GM18951 (cell line): ENCODE measurements at regions not wholly inside any gene's neighbourhood (a gene's known extent, or its start where the extent isn't known, plus 50 kb on each side); places are given as distances from the start of the nearest gene placed in this dataset.

Source experiments
- POLR2A ChIP-seq: IDR thresholded peaks from 4 replicates; pipeline ENCODE4 v1.6.1; 2011; ENCODE audit warnings: mild to moderate bottlenecking; ENCODE audit not compliant: insufficient read length, insufficient read depth; ENCODE audit errors: extremely low read depth
- in situ Hi-C: fragments of 300-500 bp; cut with MboI; formaldehyde crosslinking; loops from one replicate; pipeline ENCODE4 v1.12.0; 2022; ENCODE audit warnings: low sequenced_read_pairs, mixed read lengths, inconsistent platforms; ENCODE audit not compliant: unreplicated experiment

DNA sequence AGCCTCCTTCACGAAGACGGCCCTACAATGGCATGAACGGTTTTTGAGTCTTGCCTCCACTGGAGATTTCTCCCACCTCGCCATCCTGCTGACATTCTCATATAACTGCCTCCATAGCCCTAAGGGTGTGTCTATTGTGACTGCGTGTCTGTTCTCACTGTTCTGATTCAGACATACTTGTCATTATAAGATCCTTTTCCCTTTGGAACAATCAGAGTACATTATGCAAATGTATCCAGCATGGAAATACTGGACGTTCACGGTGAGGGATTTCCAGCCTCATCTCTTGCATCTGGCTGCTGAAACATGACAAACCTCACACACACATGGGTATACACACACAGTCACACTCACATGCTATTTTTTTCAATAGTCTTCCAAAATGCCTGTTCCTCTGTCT is 402.1 kb downstream of the DIRAS2 start:
- in situ Hi-C loops, result loop anchor here (25.0 kb wide), 1 partner anchor 522 kb away; no protein-coding TSS in a partner anchor
- no peak for TF ChIP-seq POLR2A

DNA sequence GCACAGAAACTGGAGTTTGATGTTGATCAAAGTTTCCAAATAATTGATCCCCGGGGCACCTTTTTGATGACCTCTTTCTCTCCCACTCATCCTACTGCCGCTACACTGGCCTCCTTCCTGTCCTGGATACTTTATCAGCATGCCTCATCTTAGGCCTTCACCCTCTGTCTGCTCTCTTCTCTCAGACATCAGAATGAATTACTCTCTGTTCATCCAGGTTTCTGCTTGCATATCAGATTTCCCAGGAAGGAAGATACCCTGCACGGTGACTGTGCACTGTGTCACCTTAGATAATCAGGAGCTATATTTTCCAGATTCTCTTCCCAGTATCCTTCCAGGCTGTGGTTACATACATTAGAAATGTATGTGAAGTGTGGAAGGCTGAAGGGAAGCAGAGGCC is 397.0 kb downstream of the DIRAS2 start:
- no peak for TF ChIP-seq POLR2A
- in situ Hi-C loops, result loop anchor here (25.0 kb wide), 1 partner anchor 517 kb away; no protein-coding TSS in a partner anchor

DNA sequence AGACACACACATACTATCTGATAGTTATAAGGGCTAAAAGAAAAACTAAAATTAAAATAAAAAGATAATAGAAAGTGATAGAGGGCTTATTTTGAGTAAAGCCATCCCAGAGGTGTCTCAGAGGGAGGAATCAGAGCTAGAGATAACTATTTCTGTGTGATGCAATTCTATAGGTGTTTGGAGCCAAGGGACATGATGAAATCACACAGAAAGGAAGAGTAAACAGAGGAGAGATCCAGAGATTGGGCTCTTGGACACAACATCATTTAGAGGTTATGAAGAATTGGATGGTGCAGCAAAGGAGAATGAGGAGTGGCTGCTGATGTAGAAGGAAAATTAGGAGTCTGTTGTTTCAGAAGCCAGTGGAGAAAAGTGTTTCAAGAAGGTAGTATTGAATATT is 393.5 kb downstream of the DIRAS2 start:
- in situ Hi-C loops, result loop anchor here (25.0 kb wide), 1 partner anchor 513 kb away; no protein-coding TSS in a partner anchor
- TF ChIP-seq POLR2A, result no peak

DNA sequence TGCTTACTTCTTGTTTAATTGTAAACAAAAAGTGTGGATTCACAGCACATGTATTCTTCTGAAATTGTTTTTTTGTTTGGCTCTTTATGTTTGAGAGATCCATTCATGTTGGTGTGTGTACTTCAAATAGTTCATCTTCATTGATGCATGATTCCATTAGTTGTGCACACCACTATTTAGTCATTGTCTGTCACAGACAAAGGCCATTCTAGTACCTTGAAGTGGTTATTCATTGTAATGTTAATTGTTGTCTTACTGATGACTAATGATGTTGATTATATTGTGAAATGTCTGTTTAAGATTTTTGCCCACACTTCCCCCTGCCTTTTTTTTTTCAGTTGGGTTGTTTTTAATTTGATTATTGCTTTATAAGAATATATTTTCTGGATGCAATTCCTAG is 391.3 kb downstream of the DIRAS2 start:
- no peak for TF ChIP-seq POLR2A
- in situ Hi-C loops, result no loop called here

DNA sequence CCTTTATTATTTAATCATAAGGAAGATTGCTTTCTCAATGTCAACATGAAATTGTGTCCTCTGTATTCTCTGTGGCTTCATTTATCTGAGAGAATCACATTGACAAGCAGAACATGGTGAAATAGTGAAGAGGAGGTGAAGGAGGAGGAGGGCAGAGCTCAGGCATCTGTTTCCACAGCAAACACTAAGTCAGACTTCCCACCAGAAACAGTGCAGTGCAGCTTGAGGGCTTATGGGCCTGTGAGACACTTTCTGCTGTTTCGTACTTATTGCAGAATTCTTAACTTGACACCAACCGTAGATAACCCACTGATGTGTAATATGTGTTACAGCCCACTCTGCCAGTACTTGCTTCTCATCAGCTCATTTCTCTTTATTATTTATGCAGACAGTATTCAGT is 386.3 kb downstream of the DIRAS2 start:
- TF ChIP-seq POLR2A, result no peak
- in situ Hi-C loops, result no loop called here

DNA sequence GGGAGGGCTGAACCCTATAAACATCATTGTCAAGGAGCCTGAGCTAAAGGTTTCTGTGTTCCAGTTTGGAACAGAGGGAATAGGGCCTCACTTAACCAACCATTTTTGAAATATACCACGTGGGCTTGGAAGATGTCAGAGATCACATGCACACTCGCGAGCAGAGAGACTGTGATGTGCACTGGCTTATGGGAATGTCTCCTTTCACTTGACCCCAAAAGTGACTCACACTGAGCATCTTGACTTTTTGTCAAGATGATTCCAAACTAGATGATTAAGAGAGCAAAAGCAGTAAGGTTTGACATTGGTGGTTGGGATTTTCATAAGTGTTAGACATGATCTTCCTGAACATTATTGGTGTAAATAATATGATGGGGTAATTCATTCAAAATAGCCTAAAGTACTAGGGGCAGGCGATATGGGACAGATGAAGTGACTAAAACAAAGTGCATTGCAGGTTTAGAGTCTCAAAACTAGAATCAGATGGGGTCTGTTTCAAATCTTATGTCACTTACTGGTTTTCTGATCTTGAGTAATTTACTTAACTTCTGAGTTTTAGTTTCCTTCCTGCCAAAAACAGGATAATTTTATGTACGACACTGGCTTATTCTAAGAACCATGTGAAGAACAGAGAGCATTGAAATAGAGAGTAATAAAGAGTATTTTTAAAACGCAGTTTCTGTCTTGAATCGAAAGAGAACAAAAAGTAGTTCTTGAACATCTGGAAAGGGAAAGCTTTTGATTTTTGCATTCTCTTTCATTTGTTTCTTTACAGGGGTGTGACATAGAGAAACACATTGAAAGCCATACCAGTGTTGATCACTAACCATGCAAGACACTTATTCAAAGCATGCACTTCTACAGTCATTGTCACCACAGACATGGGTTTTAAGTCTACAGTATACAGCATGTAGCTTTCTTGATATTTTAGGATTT is 383.0 kb downstream of the DIRAS2 start:
- TF ChIP-seq POLR2A, result no peak
- in situ Hi-C loops, result no loop called here

DNA sequence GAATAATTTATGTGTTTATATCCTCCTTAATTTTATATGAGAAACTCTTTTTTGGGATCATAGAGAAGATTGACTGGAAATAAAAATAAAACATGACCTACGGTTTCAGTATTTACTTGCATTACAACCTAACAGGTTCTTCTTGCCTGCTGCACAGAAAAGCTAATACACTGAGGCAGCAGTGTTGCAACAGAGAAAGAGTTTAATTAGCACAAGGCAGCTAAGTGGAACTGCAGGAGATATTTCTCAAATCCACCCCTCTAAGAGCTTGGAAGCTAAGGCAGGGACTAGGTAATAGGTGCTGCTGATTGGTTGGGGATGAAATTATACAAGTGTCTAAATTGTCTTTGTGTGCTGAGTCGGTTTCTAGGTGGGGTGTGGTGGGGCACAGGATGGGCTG is 380.9 kb downstream of the DIRAS2 start:
- TF ChIP-seq POLR2A, result no peak
- in situ Hi-C loops, result no loop called here

DNA sequence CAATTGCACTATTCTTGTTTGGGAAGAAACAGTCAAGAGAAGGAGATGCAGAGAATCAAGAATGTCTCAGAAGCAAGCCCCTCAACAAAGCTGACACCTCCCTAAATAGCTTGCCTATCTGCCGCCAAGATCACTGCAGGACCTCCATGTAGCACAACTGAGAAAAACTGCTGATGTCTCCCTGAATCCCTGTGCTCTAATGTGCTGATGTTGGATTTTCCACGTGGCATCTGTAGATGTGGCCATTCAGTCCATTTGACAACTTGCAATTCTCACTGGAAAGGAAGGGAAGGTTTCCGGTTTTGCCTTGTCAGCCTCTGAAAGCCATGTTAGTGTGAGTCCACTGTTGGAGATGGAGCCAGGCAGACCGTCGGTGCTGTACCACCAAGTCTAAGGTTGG is 374.0 kb downstream of the DIRAS2 start:
- no peak for TF ChIP-seq POLR2A
- in situ Hi-C loops, result no loop called here

DNA sequence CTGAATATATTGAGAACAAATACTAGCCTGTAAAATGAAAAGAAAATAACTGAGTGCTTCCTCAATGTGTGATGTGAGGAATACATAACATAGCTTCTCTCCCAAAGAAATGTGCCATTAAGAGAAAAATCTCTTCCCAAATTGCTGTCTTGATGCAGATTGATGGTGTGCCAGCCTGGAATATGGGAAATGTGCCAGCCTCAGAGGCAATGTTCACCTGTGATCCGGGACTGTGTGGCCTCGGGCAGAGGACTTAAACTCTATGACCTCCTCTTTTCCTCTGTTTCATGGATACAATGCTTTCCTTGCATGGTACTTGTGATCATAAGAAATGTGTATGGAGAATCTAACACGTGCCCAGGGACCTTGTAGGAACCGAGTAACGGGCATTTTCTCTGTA is 370.9 kb downstream of the DIRAS2 start:
- TF ChIP-seq POLR2A, result no peak
- in situ Hi-C loops, result no loop called here

DNA sequence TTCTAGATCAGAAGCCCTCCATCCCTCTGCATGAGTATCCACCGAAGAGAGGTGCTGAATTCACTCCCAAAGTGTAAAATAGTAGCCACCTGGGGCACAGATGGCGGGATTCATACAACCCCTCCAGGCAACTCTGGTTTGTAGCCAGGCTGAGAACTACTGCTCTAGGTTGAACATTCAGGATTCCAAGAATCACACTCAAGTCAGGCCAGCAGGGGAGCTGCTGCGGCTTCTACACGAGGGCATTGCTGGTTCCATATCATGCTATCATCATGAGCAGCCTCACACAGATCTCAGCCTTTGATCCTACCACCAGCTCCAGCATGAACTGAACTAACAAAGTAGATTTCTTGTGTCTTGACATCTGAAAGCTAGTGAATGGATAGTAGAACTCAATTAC is 367.9 kb downstream of the DIRAS2 start:
- in situ Hi-C loops, result no loop called here
- no peak for TF ChIP-seq POLR2A

DNA sequence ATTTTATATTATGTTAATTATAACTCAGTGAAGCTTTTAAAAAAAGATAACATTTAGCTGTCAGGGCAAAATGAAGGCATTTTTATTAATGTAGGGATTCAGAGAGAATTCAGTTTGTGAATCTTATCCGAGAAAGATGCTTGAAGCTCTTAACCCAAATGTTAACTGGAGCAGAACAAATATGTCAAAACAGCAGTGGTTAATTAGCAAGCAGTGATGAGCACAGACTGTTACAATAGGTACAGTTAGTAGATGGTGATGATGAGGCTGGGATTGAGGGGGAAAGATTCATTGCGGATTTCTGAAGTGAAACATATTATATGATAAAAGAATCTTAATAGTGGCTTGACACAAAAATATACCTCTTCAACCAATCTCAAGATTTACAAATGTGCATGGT is 356.7 kb downstream of the DIRAS2 start:
- in situ Hi-C loops, result no loop called here
- no peak for TF ChIP-seq POLR2A

DNA sequence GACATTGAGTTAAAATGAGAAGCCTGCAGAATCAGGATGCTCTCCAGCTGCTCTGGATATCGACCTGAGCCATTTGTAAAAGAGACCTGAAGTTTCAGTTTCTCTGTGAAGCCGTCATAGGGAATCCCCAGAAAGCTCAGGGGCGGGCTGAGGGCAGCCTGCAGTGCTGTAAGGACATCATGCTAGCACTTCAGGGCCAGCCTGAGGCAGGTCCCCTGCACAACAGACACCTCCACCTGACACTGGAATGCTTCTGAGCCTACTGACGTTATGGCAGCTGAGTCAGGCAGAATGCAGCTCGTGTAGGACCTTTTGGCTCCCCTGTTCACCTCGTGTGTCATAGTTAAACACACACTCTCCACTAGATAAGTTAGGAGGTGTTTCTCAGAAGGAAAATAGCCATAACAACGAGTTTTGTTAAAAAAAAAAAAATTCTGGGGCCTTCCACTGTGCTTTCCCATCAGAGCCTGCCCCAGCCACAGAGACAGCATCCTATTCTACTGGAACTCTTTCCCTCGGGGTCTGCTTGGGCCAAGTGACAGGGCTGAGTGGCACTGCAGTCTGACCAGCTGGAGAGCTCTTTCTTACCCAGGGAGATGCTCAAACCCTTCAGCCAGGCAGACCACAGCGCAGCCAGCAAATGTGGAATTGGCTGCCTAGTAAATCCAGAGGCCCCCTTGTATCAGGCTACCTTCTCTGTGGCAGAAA is 354.9 kb downstream of the DIRAS2 start:
- TF ChIP-seq POLR2A, result peak; percentile 52
- in situ Hi-C loops, result no loop called here

DNA sequence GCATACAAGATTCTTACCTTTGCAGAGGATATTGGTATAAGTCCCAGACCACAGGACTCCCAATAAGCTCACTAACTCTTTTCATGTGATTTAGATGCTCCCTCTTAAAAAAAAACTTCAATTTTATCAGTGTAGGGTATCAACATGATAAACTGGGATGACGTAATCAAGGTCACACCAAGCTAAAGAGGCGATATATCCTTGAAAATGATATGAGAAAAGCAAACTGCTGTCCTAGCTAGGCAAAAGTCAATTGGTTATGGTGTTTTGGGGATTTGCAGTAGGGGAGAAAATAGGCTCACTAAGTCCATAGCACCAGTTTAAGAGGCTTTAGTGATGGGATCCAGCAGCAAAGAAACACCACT is 354.4 kb downstream of the DIRAS2 start:
- TF ChIP-seq POLR2A, result no peak
- in situ Hi-C loops, result no loop called here

DNA sequence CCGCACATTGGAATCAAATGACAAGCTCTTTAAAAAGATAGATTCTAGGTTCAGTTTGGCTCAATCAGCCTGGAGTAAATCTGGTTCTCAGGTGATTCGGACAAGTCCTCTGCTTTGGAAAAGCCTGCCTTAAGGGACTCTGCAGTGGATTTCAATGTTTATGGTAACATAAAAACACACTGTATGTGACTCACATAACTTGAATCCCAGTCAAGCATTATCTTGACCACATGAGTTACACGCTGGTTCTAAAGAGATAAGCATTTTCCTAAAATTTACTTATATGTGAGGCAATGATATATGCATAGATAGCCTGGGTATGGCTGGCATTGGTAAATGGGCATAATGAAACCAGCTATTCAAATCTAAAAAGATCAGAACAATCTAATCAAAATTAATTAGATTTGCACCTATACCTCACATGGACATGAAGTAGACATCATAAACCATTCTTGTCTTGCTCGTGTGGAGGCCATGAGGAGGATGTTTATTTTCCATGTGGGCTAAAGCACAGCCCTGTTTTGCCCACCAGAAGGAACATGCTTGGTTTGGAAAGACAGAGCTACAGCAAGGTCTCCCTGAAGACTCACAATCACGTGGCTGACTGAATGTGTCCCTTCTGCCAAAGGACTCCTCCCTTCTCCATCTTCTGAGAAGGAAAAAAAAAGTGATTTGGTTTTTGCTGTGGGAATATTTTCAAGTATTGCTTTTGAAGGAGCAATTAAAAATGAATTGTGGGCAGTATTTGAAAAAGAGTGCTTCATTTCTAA is 351.7 kb downstream of the DIRAS2 start:
- TF ChIP-seq POLR2A, result no peak

DNA sequence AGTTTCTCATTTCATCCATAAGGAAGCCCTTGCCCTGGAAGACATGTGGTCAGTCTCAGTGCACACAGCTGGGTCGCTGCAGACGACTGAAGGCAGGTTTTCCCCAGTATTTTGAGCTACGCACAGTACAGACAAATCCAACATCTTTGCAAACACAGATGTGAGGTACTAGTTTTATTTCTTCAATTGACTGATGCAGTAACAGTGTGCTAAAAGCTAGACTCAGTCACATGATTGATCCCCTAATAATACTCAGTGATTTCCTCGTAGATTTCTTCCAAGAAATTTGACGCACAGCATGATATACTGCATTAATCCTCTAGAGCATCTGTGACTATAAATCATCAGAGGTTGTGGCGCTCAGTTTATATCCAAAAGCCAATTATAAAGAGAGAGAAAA is 346.1 kb downstream of the DIRAS2 start:
- TF ChIP-seq POLR2A, result no peak
- in situ Hi-C loops, result no loop called here

More for the DNA sequence above, 351.7 kb downstream of the DIRAS2 start:
- in situ Hi-C loops, result no loop called here
